ENCODE measurements at regions not wholly inside any gene's neighbourhood (a gene's known extent, or its start where the extent isn't known, plus 50 kb on each side); places are given as distances from the start of the nearest gene placed in this dataset.

GRCh38 chr4:46653842-46654241 is 255.2 kb downstream of the COX7B2 start:
- no peak for TF ChIP-seq JUND (IDR thresholded peaks at IDR 0.05)
- TF ChIP-seq, protein P1, sequence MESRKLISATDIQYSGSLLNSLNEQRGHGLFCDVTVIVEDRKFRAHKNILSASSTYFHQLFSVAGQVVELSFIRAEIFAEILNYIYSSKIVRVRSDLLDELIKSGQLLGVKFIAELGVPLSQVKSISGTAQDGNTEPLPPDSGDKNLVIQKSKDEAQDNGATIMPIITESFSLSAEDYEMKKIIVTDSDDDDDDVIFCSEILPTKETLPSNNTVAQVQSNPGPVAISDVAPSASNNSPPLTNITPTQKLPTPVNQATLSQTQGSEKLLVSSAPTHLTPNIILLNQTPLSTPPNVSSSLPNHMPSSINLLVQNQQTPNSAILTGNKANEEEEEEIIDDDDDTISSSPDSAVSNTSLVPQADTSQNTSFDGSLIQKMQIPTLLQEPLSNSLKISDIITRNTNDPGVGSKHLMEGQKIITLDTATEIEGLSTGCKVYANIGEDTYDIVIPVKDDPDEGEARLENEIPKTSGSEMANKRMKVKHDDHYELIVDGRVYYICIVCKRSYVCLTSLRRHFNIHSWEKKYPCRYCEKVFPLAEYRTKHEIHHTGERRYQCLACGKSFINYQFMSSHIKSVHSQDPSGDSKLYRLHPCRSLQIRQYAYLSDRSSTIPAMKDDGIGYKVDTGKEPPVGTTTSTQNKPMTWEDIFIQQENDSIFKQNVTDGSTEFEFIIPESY (IDR thresholded peaks at IDR 0.05; ENCODE audit: extremely low read depth, insufficient replicate concordance, low read length) = no peak

Measured in HCT116 (cell line).